ENCODE measurements at regions not wholly inside any gene's neighbourhood (a gene's known extent, or its start where the extent isn't known, plus 50 kb on each side); places are given as distances from the start of the nearest gene placed in this dataset.

GRCh38 chr10:111934931-111935330, 248.6 kb downstream of the GPAM start:
- 74% methylated on average over 1 of the region's 1 CpG for WGBS
- Histone ChIP-seq H3K36me3 (ENCODE audit: insufficient read depth) (no peaks in the 10 kb centered on the region), H3K4me1 (ENCODE audit: insufficient read depth) (no peaks in the 10 kb centered on the region), H3K4me3 (ENCODE audit: low read depth, low read length) (no peak overlapping the region), H3K27ac (ENCODE audit: low read depth) (no peak overlapping the region)
- DNase-seq (ENCODE audit: extremely low spot score) = no peak

DNA sequence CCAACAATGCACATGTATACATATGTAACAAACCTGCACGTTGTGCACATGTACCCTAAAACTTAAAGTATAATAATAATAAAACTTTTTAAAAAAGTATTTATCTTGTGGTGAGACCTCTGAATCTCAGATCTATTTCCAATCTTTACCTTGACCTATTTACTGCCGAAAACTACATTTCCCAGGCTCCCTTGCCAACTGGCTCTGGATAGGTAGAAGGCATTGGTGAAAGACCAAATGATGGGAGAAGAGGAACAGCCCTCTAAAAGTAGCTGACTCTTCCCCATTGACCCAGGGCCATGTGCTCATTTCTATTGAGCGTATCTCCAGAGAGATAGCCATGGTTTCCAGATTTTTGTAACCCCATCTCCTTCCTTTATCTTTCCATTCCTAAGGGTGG, 247.4 kb downstream of the GPAM start:
- Histone ChIP-seq H3K36me3 (ENCODE audit: insufficient read depth) (no peaks in the 10 kb centered on the region), H3K4me1 (ENCODE audit: insufficient read depth) (no peaks in the 10 kb centered on the region), H3K27ac (ENCODE audit: low read depth) (no peak overlapping the region), H3K4me3 (ENCODE audit: low read depth, low read length) (no peak overlapping the region)
- DNase-seq (ENCODE audit: extremely low spot score) = no peak
- 83% methylated on average over 3 of the region's 3 CpGs for WGBS

- no peaks in the 10 kb centered on the region for H3K4me1 ChIP-seq (ENCODE audit: insufficient read depth)
- no peaks in the 10 kb centered on the region for H3K36me3 ChIP-seq (ENCODE audit: insufficient read depth)
- no peak overlapping the region for H3K4me3 ChIP-seq (ENCODE audit: low read depth, low read length)
- 80% methylated on average over 6 of the region's 6 CpGs for WGBS
- no peak overlapping the region for H3K27ac ChIP-seq (ENCODE audit: low read depth)
- no peak for DNase-seq (ENCODE audit: extremely low spot score)
Observed at GRCh38 chr10:111944331-111944730, 239.2 kb downstream of the GPAM start.

DNA sequence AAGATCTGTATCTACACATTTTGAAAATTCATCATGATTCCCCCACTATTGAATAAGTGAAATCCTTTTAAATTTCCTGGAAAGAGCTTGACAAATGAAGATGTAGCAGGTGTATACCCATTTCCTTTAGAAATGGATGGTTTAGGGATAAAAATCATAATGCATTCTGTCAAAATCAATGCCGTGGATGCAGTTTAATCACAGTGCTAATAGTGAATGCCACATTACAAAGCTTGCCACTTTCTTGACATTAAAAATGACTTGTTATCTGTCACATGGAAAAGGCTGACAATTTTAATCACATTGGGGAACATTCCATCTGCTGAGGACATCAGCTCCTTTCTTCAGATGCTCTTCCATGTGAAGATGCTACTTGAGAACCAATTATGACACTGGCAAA, 229.6 kb downstream of the GPAM start:
- no peak for DNase-seq (ENCODE audit: extremely low spot score)
- Histone ChIP-seq H3K4me3 (ENCODE audit: low read depth, low read length) (no peak overlapping the region), H3K27ac (ENCODE audit: low read depth) (no peak overlapping the region), H3K36me3 (ENCODE audit: insufficient read depth) (no peaks in the 10 kb centered on the region), H3K4me1 (ENCODE audit: insufficient read depth) (no peaks in the 10 kb centered on the region)
- WGBS = 83% methylated on average over 1 of the region's 1 CpG

- DNase-seq (ENCODE audit: extremely low spot score) = no peak
- H3K36me3 ChIP-seq (ENCODE audit: insufficient read depth) = no peaks in the 10 kb centered on the region
- no peaks in the 10 kb centered on the region for H3K4me1 ChIP-seq (ENCODE audit: insufficient read depth)
- WGBS = 62% methylated on average over 4 of the region's 4 CpGs
- no peak overlapping the region for H3K4me3 ChIP-seq (ENCODE audit: low read depth, low read length)
- H3K27ac ChIP-seq (ENCODE audit: low read depth) = no peak overlapping the region
Observed at GRCh38 chr10:111954386-111954785, 229.2 kb downstream of the GPAM start.

- Histone ChIP-seq H3K4me1 (ENCODE audit: insufficient read depth) (no peaks in the 10 kb centered on the region), H3K4me3 (ENCODE audit: low read depth, low read length) (no peak overlapping the region), H3K27ac (ENCODE audit: low read depth) (no peak overlapping the region), H3K36me3 (ENCODE audit: insufficient read depth) (no peaks in the 10 kb centered on the region)
- DNase-seq (ENCODE audit: extremely low spot score) = no peak
- 85% methylated on average over 6 of the region's 6 CpGs for WGBS
Observed at GRCh38 chr10:111956841-111957240, 226.7 kb downstream of the GPAM start.

DNA sequence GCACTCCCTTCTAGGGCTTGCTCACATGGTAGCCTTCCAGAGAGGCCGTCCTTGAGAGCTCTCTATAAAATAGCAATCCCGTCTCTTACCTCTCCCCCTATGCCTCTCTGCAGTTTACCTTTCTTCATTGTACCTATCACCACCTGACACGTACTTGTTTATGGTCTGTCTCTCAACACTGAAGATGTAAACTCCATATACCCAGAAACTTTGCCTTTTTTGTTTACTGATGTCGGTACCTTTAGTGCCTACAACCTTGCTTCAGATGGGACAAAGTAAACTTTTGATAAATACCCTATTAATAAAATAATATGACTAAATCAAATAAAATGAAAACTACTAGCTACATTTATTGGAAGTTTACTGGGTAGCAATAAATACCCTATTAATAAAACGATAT, 220.6 kb downstream of the GPAM start:
- Histone ChIP-seq H3K27ac (ENCODE audit: low read depth) (no peak overlapping the region), H3K4me3 (ENCODE audit: low read depth, low read length) (no peak overlapping the region), H3K4me1 (ENCODE audit: insufficient read depth) (no peaks in the 10 kb centered on the region), H3K36me3 (ENCODE audit: insufficient read depth) (no peaks in the 10 kb centered on the region)
- DNase-seq (ENCODE audit: extremely low spot score) = no peak
- 78% methylated on average over 5 of the region's 5 CpGs for WGBS

GRCh38 chr10:111967116-111967515, 216.4 kb downstream of the GPAM start:
- WGBS = 79% methylated on average over 1 of the region's 1 CpG
- no peaks in the 10 kb centered on the region for H3K4me1 ChIP-seq (ENCODE audit: insufficient read depth)
- no peak overlapping the region for H3K4me3 ChIP-seq (ENCODE audit: low read depth, low read length)
- no peaks in the 10 kb centered on the region for H3K36me3 ChIP-seq (ENCODE audit: insufficient read depth)
- DNase-seq (ENCODE audit: extremely low spot score) = no peak
- no peak overlapping the region for H3K27ac ChIP-seq (ENCODE audit: low read depth)

- Histone ChIP-seq H3K4me3 (ENCODE audit: low read depth, low read length) (no peak overlapping the region), H3K4me1 (ENCODE audit: insufficient read depth) (no peaks in the 10 kb centered on the region), H3K36me3 (ENCODE audit: insufficient read depth) (no peaks in the 10 kb centered on the region), H3K27ac (ENCODE audit: low read depth) (no peak overlapping the region)
- DNase-seq (ENCODE audit: extremely low spot score) = no peak
- WGBS = 96% methylated on average over 2 of the region's 2 CpGs
Observed at GRCh38 chr10:111967547-111967946, 216.0 kb downstream of the GPAM start.

- 72% methylated on average over 3 of the region's 3 CpGs for WGBS
Observed at GRCh38 chr10:111968647-111969046, 214.9 kb downstream of the GPAM start.

DNA sequence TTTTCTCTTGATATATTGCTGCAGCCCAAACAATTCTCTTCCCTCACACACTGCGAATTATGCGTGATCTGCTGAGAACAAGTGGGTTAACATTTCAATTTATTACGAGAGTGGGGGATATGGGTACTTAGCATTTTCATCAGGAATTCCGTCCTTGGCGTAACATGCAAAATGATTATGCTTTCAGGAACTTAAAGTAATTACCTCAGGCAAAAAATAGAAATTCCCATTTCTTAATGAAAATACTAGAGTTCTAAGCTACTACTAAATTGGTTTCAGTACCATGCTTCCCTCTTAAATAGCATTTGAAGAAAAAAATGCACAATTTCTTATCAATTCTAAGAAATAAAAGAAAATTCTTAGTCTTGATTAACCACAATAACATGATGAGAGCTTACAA, 213.5 kb downstream of the GPAM start:
- Histone ChIP-seq H3K36me3 (ENCODE audit: insufficient read depth) (no peaks in the 10 kb centered on the region), H3K4me1 (ENCODE audit: insufficient read depth) (no peaks in the 10 kb centered on the region), H3K4me3 (ENCODE audit: low read depth, low read length) (no peak overlapping the region), H3K27ac (ENCODE audit: low read depth) (no peak overlapping the region)
- 91% methylated on average over 5 of the region's 5 CpGs for WGBS
- DNase-seq (ENCODE audit: extremely low spot score) = no peak

More at GRCh38 chr10:111968647-111969046, 214.9 kb downstream of the GPAM start:
- no peak overlapping the region for H3K27ac ChIP-seq (ENCODE audit: low read depth)
- H3K4me1 ChIP-seq (ENCODE audit: insufficient read depth) = no peaks in the 10 kb centered on the region
- no peak for DNase-seq (ENCODE audit: extremely low spot score)
- H3K4me3 ChIP-seq (ENCODE audit: low read depth, low read length) = no peak overlapping the region
- no peaks in the 10 kb centered on the region for H3K36me3 ChIP-seq (ENCODE audit: insufficient read depth)

DNA sequence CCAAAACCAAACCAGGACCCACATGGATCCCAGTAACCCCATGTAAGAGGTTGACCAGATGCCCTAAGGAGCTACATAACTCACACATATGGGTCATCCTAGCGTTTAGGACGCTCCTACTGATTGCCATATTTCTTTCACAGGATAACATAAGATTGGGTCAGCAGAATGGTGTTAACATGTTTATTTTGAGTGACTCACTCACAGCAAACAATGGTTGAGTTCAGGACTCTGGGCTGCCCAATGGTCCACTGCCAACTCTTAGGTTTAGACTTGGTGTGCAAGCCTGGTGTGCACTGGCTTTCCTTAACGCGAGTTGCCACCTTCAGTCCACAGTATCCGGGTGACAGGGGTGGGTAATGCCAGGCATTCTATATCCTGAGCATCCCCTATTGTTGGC, 211.5 kb downstream of the GPAM start:
- H3K27ac ChIP-seq (ENCODE audit: low read depth) = no peak overlapping the region
- 77% methylated on average over 5 of the region's 5 CpGs for WGBS
- no peak overlapping the region for H3K4me3 ChIP-seq (ENCODE audit: low read depth, low read length)
- H3K36me3 ChIP-seq (ENCODE audit: insufficient read depth) = no peaks in the 10 kb centered on the region
- DNase-seq (ENCODE audit: extremely low spot score) = no peak
- no peaks in the 10 kb centered on the region for H3K4me1 ChIP-seq (ENCODE audit: insufficient read depth)

- WGBS = 83% methylated on average over 2 of the region's 2 CpGs
- H3K36me3 ChIP-seq (ENCODE audit: insufficient read depth) = no peaks in the 10 kb centered on the region
- no peak for DNase-seq (ENCODE audit: extremely low spot score)
- H3K27ac ChIP-seq (ENCODE audit: low read depth) = no peak overlapping the region
- no peak overlapping the region for H3K4me3 ChIP-seq (ENCODE audit: low read depth, low read length)
- H3K4me1 ChIP-seq (ENCODE audit: insufficient read depth) = no peaks in the 10 kb centered on the region
Observed at GRCh38 chr10:111973306-111973705, 210.3 kb downstream of the GPAM start.

DNA sequence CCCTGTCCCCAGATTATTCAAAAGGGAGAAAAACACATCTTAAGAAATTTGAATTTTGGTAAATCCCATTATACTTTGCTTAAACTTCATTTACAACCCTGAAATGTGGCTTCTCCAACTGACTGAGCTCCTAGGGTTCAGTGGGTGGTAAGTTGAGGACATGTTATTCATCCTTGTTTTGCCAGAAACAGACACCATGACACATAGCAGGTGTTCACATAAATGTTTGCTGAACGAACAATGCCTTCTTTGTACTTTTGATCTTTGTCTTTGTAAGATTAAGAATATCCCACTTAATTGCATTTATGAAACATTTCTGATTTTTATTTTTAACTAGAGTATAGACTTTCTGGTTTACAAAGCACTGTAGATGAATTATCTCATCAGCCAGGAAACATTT, 209.7 kb downstream of the GPAM start:
- Histone ChIP-seq H3K4me3 (ENCODE audit: low read depth, low read length) (no peak overlapping the region), H3K4me1 (ENCODE audit: insufficient read depth) (no peaks in the 10 kb centered on the region), H3K36me3 (ENCODE audit: insufficient read depth) (no peaks in the 10 kb centered on the region), H3K27ac (ENCODE audit: low read depth) (no peak overlapping the region)
- 63% methylated on average over 1 of the region's 1 CpG for WGBS
- DNase-seq (ENCODE audit: extremely low spot score) = no peak

DNA sequence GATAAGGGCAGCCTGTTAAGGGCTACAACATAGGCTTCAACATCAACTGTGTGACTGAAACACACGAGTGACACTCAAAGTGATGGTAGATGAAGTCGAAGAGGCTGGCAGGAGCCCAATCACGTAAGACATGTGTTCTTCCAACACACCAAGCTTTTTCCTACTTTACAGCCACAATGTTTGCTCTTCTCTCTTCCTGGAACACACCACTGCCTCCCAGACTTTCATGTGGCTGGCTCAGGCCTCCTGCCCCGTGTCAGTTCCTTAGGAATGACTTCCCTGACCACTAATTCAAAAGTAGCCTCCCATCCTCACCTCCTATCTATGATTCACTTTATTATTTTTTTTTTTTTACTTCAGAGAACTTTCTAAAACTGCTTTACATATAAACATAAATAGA, 209.2 kb downstream of the GPAM start:
- H3K36me3 ChIP-seq (ENCODE audit: insufficient read depth) = no peaks in the 10 kb centered on the region
- H3K4me3 ChIP-seq (ENCODE audit: low read depth, low read length) = no peak overlapping the region
- DNase-seq (ENCODE audit: extremely low spot score) = no peak
- no peaks in the 10 kb centered on the region for H3K4me1 ChIP-seq (ENCODE audit: insufficient read depth)
- WGBS = 58% methylated on average over 4 of the region's 4 CpGs
- H3K27ac ChIP-seq (ENCODE audit: low read depth) = no peak overlapping the region
